K562 (cell line): ENCODE measurements at regions not wholly inside any gene's neighbourhood (a gene's known extent, or its start where the extent isn't known, plus 50 kb on each side); places are given as distances from the start of the nearest gene placed in this dataset.

ENCODE experiments used
- CC2D1A ChIP-seq: fragments of 450-650 bp; IDR thresholded peaks from 2 replicates; pipeline ENCODE4 v1.6.1; 2017; ENCODE audit warnings: mild to moderate bottlenecking
- CTBP1 ChIP-seq: fragments of 450-650 bp; IDR thresholded peaks from 2 replicates; pipeline ENCODE4 v1.6.1; 2016; ENCODE audit warnings: borderline replicate concordance
- ERF ChIP-seq: fragments of 450-650 bp; formaldehyde crosslinking; IDR thresholded peaks from 2 replicates; pipeline ENCODE4 v1.4.0; 2020; ENCODE audit warnings: mild to moderate bottlenecking, mixed read lengths
- HOXB6 ChIP-seq: fragments of 250-450 bp; sonication (Bioruptor Pico); IDR thresholded peaks from 2 replicates; pipeline ENCODE4 v1.5.1; 2022; ENCODE audit warnings: mild to moderate bottlenecking, borderline replicate concordance
- JUN ChIP-seq, 2 experiments: sonication (generic) in 1 of 2; formaldehyde crosslinking in 1 of 2; IDR thresholded peaks; 2 replicates each; pipeline versions ENCODE4 v1.6.1 to v1.8.0; 2012 to 2022; ENCODE audit warnings: borderline replicate concordance in 2 of 2, mild to moderate bottlenecking in 2 of 2, improper control_type of control experiment in 1 of 2, low read depth in 1 of 2, low read length in 1 of 2, missing genetic modification reagents in 1 of 2
- KLF10 ChIP-seq: fragments of 250-450 bp; sonication (Bioruptor Pico); IDR thresholded peaks from 2 replicates; pipeline ENCODE4 v1.6.1; 2021; ENCODE audit warnings: matching md5 sums
- MBD2 ChIP-seq: sonication (generic); IDR thresholded peaks from 2 replicates; pipeline ENCODE4 v1.6.1; 2016; ENCODE audit warnings: low read depth, borderline replicate concordance
- NFXL1 ChIP-seq: fragments of 450-650 bp; formaldehyde crosslinking; IDR thresholded peaks from 2 replicates; pipeline ENCODE4 v1.4.0; 2021; ENCODE audit warnings: mild to moderate bottlenecking
- POU5F1 ChIP-seq: fragments of 150-350 bp; IDR thresholded peaks from 2 replicates; pipeline ENCODE4 v1.6.1; 2014; ENCODE audit warnings: borderline replicate concordance, low read length, low read depth, mild to moderate bottlenecking; ENCODE audit not compliant: partially characterized antibody
- PPARD ChIP-seq: fragments of 250-450 bp; sonication (Bioruptor Pico); IDR thresholded peaks from 2 replicates; pipeline ENCODE4 v1.8.0; 2022; ENCODE audit warnings: inconsistent platforms, mild to moderate bottlenecking, moderate library complexity
- RBM22 ChIP-seq: fragments of 200-400 bp; formaldehyde crosslinking; IDR thresholded peaks from 2 replicates; pipeline ENCODE4 v1.6.1; 2018; ENCODE audit warnings: low read length, low read depth; ENCODE audit not compliant: poor library complexity, severe bottlenecking
- RFX5 ChIP-seq: IDR thresholded peaks from 2 replicates; pipeline ENCODE4 v1.6.1; 2011; ENCODE audit warnings: low read depth, mild to moderate bottlenecking, improper control_type of control experiment, low read length
- SRSF7 ChIP-seq: fragments of 200-400 bp; formaldehyde crosslinking; optimal IDR thresholded peaks from 2 replicates; pipeline ENCODE3; 2017; ENCODE audit warnings: mild to moderate bottlenecking, low read depth, low read length
- THAP12 ChIP-seq: fragments of 250-450 bp; sonication (Bioruptor Pico); IDR thresholded peaks from 2 replicates; pipeline ENCODE4 v1.9.0; 2021; ENCODE audit warnings: mild to moderate bottlenecking, inconsistent platforms
- TRIM28 ChIP-seq: fragments of 450-650 bp; IDR thresholded peaks from 2 replicates; pipeline ENCODE4 v1.6.1; 2017
- ZBTB43 ChIP-seq: sonication (generic); formaldehyde crosslinking; IDR thresholded peaks from 2 replicates; pipeline ENCODE4 v1.8.0; 2023; ENCODE audit warnings: mild to moderate bottlenecking, missing genetic modification reagents
- ZC3H8 ChIP-seq: fragments of 450-650 bp; IDR thresholded peaks from 2 replicates; pipeline ENCODE4 v1.6.1; 2017
- ZNF232 ChIP-seq: sonication (generic); formaldehyde crosslinking; IDR thresholded peaks from 2 replicates; pipeline ENCODE4 v1.8.0; 2022; ENCODE audit warnings: mild to moderate bottlenecking, missing genetic modification reagents
- ZNF311 ChIP-seq: fragments of 250-450 bp; sonication (Bioruptor Pico); IDR thresholded peaks from 2 replicates; pipeline ENCODE4 v1.4.0; 2020; ENCODE audit warnings: mild to moderate bottlenecking, moderate library complexity
- ZNF408 ChIP-seq: fragments of 250-450 bp; sonication (Bioruptor Pico); IDR thresholded peaks from 2 replicates; pipeline ENCODE4 v1.4.0; 2020; ENCODE audit warnings: low read depth, mild to moderate bottlenecking, moderate library complexity
- ZNF699 ChIP-seq: fragments of 250-450 bp; sonication (Bioruptor Pico); IDR thresholded peaks from 2 replicates; pipeline ENCODE4 v1.8.0; 2021; ENCODE audit warnings: mild to moderate bottlenecking, moderate library complexity; ENCODE audit not compliant: insufficient replicate concordance
- TF ChIP-seq, protein P1 (sequence below): fragments of 450-650 bp; IDR thresholded peaks from 2 replicates; pipeline ENCODE4 v1.6.1; 2014; ENCODE audit warnings: low read depth, mild to moderate bottlenecking, moderate library complexity, borderline replicate concordance
- TF ChIP-seq, protein P2 (sequence below): fragments of 450-650 bp; formaldehyde crosslinking; IDR thresholded peaks from 2 replicates; pipeline ENCODE4 v1.4.0; 2022; ENCODE audit warnings: mild to moderate bottlenecking, moderate library complexity
- TF ChIP-seq, protein P3 (sequence below): sonication (generic); formaldehyde crosslinking; IDR thresholded peaks from 2 replicates; pipeline ENCODE4 v1.8.0; 2022; ENCODE audit warnings: missing genetic modification reagents, mild to moderate bottlenecking, moderate library complexity, borderline replicate concordance

- no peak for TF ChIP-seq NFXL1 (CRISPR knock-in tag)
- TF ChIP-seq MBD2 = no peak
- TF ChIP-seq ZBTB43 = no peak
- TF ChIP-seq RFX5 = no peak
- TF ChIP-seq ZNF311 = no peak
- no peak for TF ChIP-seq JUN (IDR thresholded peaks at IDR 0.05; ENCODE audit: borderline replicate concordance, low read depth, low read length)
- TF ChIP-seq JUN (CRISPR knock-in tag; IDR thresholded peaks at IDR 0.05; ENCODE audit: borderline replicate concordance) = no peak
- no peak for TF ChIP-seq KLF10 (CRISPR knock-in tag)
- TF ChIP-seq THAP12 (CRISPR knock-in tag) = no peak
- no peak for TF ChIP-seq ERF (CRISPR knock-in tag)
- no peak for TF ChIP-seq PPARD (CRISPR knock-in tag)
- no peak for TF ChIP-seq ZNF408 (CRISPR knock-in tag)
- TF ChIP-seq SRSF7 = no peak
- TF ChIP-seq ZNF232 (CRISPR knock-in tag) = no peak
- TF ChIP-seq, protein P1, sequence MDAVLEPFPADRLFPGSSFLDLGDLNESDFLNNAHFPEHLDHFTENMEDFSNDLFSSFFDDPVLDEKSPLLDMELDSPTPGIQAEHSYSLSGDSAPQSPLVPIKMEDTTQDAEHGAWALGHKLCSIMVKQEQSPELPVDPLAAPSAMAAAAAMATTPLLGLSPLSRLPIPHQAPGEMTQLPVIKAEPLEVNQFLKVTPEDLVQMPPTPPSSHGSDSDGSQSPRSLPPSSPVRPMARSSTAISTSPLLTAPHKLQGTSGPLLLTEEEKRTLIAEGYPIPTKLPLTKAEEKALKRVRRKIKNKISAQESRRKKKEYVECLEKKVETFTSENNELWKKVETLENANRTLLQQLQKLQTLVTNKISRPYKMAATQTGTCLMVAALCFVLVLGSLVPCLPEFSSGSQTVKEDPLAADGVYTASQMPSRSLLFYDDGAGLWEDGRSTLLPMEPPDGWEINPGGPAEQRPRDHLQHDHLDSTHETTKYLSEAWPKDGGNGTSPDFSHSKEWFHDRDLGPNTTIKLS = no peak
- TF ChIP-seq RBM22 = no peak
- no peak for TF ChIP-seq CTBP1
- no peak for TF ChIP-seq CC2D1A
- TF ChIP-seq, protein P2, sequence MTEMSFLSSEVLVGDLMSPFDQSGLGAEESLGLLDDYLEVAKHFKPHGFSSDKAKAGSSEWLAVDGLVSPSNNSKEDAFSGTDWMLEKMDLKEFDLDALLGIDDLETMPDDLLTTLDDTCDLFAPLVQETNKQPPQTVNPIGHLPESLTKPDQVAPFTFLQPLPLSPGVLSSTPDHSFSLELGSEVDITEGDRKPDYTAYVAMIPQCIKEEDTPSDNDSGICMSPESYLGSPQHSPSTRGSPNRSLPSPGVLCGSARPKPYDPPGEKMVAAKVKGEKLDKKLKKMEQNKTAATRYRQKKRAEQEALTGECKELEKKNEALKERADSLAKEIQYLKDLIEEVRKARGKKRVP (CRISPR knock-in tag) = 0 out of 2 replicates have a peak, but pooled peaks have one; percentile 8
- no peak for TF ChIP-seq POU5F1
- no peak for TF ChIP-seq HOXB6 (CRISPR knock-in tag)
- TF ChIP-seq, protein P3, sequence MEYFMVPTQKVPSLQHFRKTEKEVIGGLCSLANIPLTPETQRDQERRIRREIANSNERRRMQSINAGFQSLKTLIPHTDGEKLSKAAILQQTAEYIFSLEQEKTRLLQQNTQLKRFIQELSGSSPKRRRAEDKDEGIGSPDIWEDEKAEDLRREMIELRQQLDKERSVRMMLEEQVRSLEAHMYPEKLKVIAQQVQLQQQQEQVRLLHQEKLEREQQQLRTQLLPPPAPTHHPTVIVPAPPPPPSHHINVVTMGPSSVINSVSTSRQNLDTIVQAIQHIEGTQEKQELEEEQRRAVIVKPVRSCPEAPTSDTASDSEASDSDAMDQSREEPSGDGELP (CRISPR knock-in tag) = no peak
- no peak for TF ChIP-seq ZC3H8
- TF ChIP-seq TRIM28 = no peak
- no peak for TF ChIP-seq ZNF699
Observed at GRCh38 chr3:193938613-193939012, 197.3 kb upstream of the HES1 start (continued).
